ENCODE measurements at regions not wholly inside any gene's neighbourhood (a gene's known extent, or its start where the extent isn't known, plus 50 kb on each side); places are given as distances from the start of the nearest gene placed in this dataset.

DNA sequence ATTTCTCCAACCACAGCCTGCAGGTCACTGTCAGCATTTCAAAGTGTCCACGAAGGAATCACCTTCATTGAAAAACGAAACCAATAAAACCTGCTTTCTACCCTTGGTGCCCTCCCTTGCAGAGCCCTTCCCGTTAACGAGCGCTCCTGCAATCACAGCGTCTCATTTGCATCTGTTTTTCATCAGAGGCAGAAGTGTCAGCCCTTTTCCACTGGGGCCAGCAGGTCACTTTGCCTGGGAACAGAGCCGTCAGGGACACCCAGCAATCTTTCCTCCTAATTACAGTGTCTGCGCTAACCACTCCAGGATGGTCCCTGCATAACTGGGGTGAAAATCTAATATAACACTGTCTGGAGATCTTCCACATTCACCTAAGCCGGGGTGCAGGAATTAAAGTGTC, 85.3 kb downstream of the PSMG1 start:
- no peak overlapping the region for H3K27ac Mint-ChIP-seq
- 86% methylated on average over 9 of the region's 9 CpGs for WGBS (ENCODE audit: insufficient coverage)
- peaks cover 16% of the 10 kb centered on the region for H3K4me1 ChIP-seq (ENCODE audit: control insufficient read depth, insufficient read depth, low read length)

DNA sequence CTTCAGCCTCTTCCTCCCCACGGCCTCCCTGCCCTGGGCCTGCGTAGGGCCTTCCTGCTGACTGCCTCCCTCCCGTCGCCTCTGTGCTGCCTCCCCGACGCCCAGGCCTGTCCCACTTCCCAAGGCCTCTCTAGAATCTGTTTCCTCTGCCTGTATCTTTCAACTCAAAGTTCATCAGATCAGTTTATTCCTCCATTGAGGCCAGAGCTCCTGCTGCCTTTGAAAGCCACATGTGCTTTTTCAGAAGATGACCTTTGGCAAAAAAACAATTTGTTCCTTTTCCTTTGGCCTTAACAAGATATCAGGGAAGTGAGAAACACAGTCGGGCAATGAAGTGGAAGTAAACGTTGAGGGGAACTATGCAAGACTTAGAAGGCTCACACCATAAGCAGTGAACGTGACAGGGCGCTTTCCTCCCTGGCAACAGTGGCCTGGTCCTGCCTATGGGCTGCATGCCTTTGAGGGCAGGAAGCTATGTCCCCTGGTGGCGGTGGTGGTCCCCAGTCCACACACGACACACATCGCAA, 85.9 kb downstream of the PSMG1 start:
- intact Hi-C loops (cut with micrococcal nuclease), result no loop called here
- Histone ChIP-seq H3K36me3 (ENCODE audit: control insufficient read depth, insufficient read depth, low read length) (no peaks in the 10 kb centered on the region), H3K9me3 (ENCODE audit: control insufficient read depth, insufficient read depth, low read length) (no peaks in the 10 kb centered on the region), H3K4me1 (ENCODE audit: control insufficient read depth, insufficient read depth, low read length) (peaks cover 16% of the 10 kb centered on the region), H3K27ac (ENCODE audit: low read length) (no peak overlapping the region), H3K4me3 (ENCODE audit: low read length) (no peak overlapping the region), H3K27me3 (ENCODE audit: control insufficient read depth, insufficient read depth, low read length) (no peaks in the 10 kb centered on the region)
- no peak for TF ChIP-seq CTCF (IDR thresholded peaks at IDR 0.05)
- 73% methylated on average over 13 of the region's 13 CpGs for WGBS (ENCODE audit: insufficient coverage)
- ATAC-seq (no peak), DNase-seq (no peak)
- Mint-ChIP-seq H3K27me3 (ENCODE audit: low read depth in 2 of 2) (peaks cover 0 to 7% of the 10 kb centered on the region in 2 donors), H3K27ac (no peak overlapping the region), H3K36me3 (no peaks in the 10 kb centered on the region), H3K4me3 (no peak overlapping the region), H3K9me3 (no peaks in the 10 kb centered on the region), H3K4me1 (no peaks in the 10 kb centered on the region)

More for the DNA sequence above, 85.3 kb downstream of the PSMG1 start:
- Mint-ChIP-seq H3K36me3 (no peaks in the 10 kb centered on the region), H3K4me3 (no peak overlapping the region), H3K9me3 (no peaks in the 10 kb centered on the region), H3K27me3 (ENCODE audit: low read depth in 2 of 2) (peaks cover 3 to 8% of the 10 kb centered on the region in 2 donors), H3K4me1 (no peaks in the 10 kb centered on the region)
- ATAC-seq (no peak), DNase-seq (no peak)
- TF ChIP-seq CTCF (IDR thresholded peaks at IDR 0.05), result no peak
- Histone ChIP-seq H3K27ac (ENCODE audit: low read length) (no peak overlapping the region), H3K9me3 (ENCODE audit: control insufficient read depth, insufficient read depth, low read length) (no peaks in the 10 kb centered on the region), H3K27me3 (ENCODE audit: control insufficient read depth, insufficient read depth, low read length) (no peaks in the 10 kb centered on the region), H3K4me3 (ENCODE audit: low read length) (no peak overlapping the region), H3K36me3 (ENCODE audit: control insufficient read depth, insufficient read depth, low read length) (no peaks in the 10 kb centered on the region)
- intact Hi-C loops (cut with micrococcal nuclease), result no loop called here

GRCh38 chr21:39096754-39097153, 86.5 kb downstream of the PSMG1 start:
- H3K9me3 ChIP-seq (ENCODE audit: control insufficient read depth, insufficient read depth, low read length), result no peaks in the 10 kb centered on the region
- WGBS (ENCODE audit: insufficient coverage), result 85% methylated on average over 8 of the region's 8 CpGs
- ATAC-seq, result no peak
- H3K4me1 Mint-ChIP-seq, result no peaks in the 10 kb centered on the region
- no peaks in the 10 kb centered on the region for H3K27me3 ChIP-seq (ENCODE audit: control insufficient read depth, insufficient read depth, low read length)
- TF ChIP-seq CTCF (IDR thresholded peaks at IDR 0.05), result no peak
- no peak overlapping the region for H3K4me3 ChIP-seq (ENCODE audit: low read length)
- H3K27ac Mint-ChIP-seq, result no peak overlapping the region
- no peaks in the 10 kb centered on the region for H3K36me3 Mint-ChIP-seq
- H3K4me1 ChIP-seq (ENCODE audit: control insufficient read depth, insufficient read depth, low read length), result peaks cover 16% of the 10 kb centered on the region
- H3K4me3 Mint-ChIP-seq, result no peak overlapping the region
- no peak overlapping the region for H3K27ac ChIP-seq (ENCODE audit: low read length)
- intact Hi-C loops (cut with micrococcal nuclease), result no loop called here
- peaks cover 0 to 7% of the 10 kb centered on the region in 2 donors for H3K27me3 Mint-ChIP-seq (ENCODE audit: low read depth in 2 of 2)
- no peaks in the 10 kb centered on the region for H3K9me3 Mint-ChIP-seq
- DNase-seq, result no peak
- no peaks in the 10 kb centered on the region for H3K36me3 ChIP-seq (ENCODE audit: control insufficient read depth, insufficient read depth, low read length)

GRCh38 chr21:39095681-39096080, 87.6 kb downstream of the PSMG1 start:
- WGBS (ENCODE audit: insufficient coverage), result 86% methylated on average over 7 of the region's 7 CpGs
- no peak overlapping the region for H3K4me3 ChIP-seq (ENCODE audit: low read length)
- intact Hi-C loops (cut with micrococcal nuclease), result no loop called here
- Mint-ChIP-seq H3K9me3 (no peaks in the 10 kb centered on the region), H3K36me3 (no peaks in the 10 kb centered on the region), H3K27ac (no peak overlapping the region), H3K4me3 (no peak overlapping the region), H3K27me3 (ENCODE audit: low read depth in 2 of 2) (peaks cover 0 to 3% of the 10 kb centered on the region in 2 donors), H3K4me1 (no peaks in the 10 kb centered on the region)
- H3K36me3 ChIP-seq (ENCODE audit: control insufficient read depth, insufficient read depth, low read length), result no peaks in the 10 kb centered on the region
- no peak overlapping the region for H3K27ac ChIP-seq (ENCODE audit: low read length)
- H3K9me3 ChIP-seq (ENCODE audit: control insufficient read depth, insufficient read depth, low read length), result no peaks in the 10 kb centered on the region
- no peaks in the 10 kb centered on the region for H3K27me3 ChIP-seq (ENCODE audit: control insufficient read depth, insufficient read depth, low read length)
- ATAC-seq (no peak), DNase-seq (no peak)
- peaks cover 16% of the 10 kb centered on the region for H3K4me1 ChIP-seq (ENCODE audit: control insufficient read depth, insufficient read depth, low read length)
- no peak for TF ChIP-seq CTCF (IDR thresholded peaks at IDR 0.05)
